IPS DF 6.9 (cell line): ENCODE measurements at regions not wholly inside any gene's neighbourhood (a gene's known extent, or its start where the extent isn't known, plus 50 kb on each side); places are given as distances from the start of the nearest gene placed in this dataset.

Experiments
- DNase-seq: peaks from one replicate; pipeline ENCODE4 v3.0.0-alpha.2; 2013; ENCODE audit warnings: low read depth, low spot score
- H3K27ac ChIP-seq: one replicate; pipeline ENCODE4 v1.5.1; 2013; ENCODE audit warnings: low read length, control low read depth
- H3K27me3 ChIP-seq: 2 replicates; pipeline ENCODE4 v1.6.1; 2013; ENCODE audit warnings: mild to moderate bottlenecking, low read length; ENCODE audit not compliant: control insufficient read depth, insufficient read depth
- H3K36me3 ChIP-seq: 2 replicates; pipeline ENCODE4 v1.6.1; 2013; ENCODE audit warnings: low read length; ENCODE audit not compliant: control insufficient read depth, insufficient read depth
- H3K4me1 ChIP-seq: 2 replicates; pipeline ENCODE4 v1.6.1; 2013; ENCODE audit warnings: low read length; ENCODE audit not compliant: control insufficient read depth, insufficient read depth
- H3K4me3 ChIP-seq: 2 replicates; pipeline ENCODE4 v1.5.1; 2013; ENCODE audit warnings: mild to moderate bottlenecking, low read length
- H3K9me3 ChIP-seq: 2 replicates; pipeline ENCODE4 v1.6.1; 2013; ENCODE audit warnings: low read length, inconsistent platforms; ENCODE audit not compliant: control insufficient read depth, insufficient read depth
- WGBS: extraction: QIAGEN DNeasy Blood & Tissue Kit; methylation state at CpG from one replicate; pipeline ENCODE4 v1.1.7; 2013; ENCODE audit warnings: mixed read lengths, missing lambda C conversion rate; ENCODE audit not compliant: insufficient read length, insufficient coverage; 5-methylcytosine and 5-hydroxymethylcytosine counted together

DNA sequence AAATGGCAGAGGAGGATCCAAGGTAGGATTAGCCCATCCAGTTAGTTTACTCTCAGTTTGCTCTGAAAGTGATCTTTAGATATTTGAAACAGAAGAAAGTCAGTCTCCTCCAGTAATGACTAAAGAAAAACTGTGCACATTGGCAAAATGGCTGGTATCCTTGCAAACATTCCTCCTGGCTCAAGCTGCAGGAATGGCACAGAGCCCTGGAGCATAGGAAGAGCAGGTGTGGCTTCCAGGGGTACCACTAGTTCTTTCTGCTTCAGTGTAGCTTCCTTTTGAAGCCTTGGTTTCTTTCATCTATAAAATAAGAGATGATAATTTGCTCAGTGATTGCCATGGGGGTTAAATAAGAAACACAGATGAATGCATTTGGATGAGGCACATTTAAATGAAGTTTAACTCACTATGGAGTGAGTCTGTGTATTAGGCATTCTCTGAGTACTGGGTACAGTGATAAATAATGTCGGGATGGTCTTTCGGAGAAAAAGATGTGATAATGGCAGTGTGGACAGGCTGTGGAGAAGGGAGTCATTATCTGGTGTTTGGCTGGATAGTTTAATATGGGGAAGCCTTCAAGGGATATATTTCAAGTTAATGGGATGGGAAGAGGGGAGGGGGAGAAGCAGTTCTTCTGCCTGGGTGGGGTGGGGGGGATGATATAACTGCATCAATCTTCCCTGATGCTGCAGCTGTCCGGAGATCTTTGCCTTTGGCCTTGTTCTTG lies 217.3 kb upstream of the KLF4 start:
- H3K27me3 ChIP-seq = no peaks in the 10 kb centered on the region
- no peak for DNase-seq
- no CpG with 5 or more reads among the region's 3 CpGs for WGBS
- H3K27ac ChIP-seq = no peak overlapping the region
- H3K4me3 ChIP-seq = no peak overlapping the region
- H3K9me3 ChIP-seq = no peaks in the 10 kb centered on the region
- H3K4me1 ChIP-seq = no peaks in the 10 kb centered on the region
- H3K36me3 ChIP-seq = no peaks in the 10 kb centered on the region

DNA sequence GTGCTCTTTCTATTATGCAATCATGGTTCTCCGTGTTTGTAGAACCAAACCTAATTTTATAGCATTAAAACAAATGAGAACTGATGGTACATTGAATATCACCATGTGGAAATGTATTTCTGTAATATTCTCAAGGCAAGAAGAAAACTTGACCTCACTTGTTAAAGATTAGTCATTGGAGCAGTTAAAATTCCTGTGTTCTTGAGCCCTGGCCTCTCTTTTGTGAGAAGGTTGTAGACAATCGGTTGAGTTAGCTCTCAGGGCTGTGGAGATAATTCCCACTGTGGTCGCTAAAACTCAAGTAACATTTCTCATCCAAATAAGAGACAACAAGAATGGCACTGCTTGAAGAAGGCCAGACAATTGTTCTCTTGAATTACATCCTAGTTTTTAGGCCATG lies 216.0 kb upstream of the KLF4 start:
- Histone ChIP-seq H3K9me3 (no peaks in the 10 kb centered on the region), H3K4me1 (no peaks in the 10 kb centered on the region)
- no CpG with 5 or more reads among the region's 3 CpGs for WGBS

DNA sequence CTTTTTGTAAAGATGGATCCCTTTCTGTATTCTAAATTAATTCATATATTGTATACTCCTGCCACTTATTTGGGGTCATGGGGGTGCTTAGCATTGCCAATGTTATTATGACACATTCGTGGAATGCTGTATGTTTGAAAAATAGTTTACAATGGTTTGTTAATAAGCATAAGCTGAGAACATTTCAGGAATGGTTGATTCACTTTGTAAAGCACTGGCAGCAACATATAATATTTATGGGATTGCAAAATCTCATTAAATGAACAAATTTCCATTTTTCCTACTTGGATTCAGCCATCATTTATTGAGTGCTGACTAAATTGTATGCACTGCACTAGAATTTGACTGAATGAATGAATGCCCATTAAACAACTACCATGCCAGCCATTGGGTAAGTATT lies 215.2 kb upstream of the KLF4 start:
- Histone ChIP-seq H3K4me3 (no peak overlapping the region), H3K9me3 (no peaks in the 10 kb centered on the region), H3K36me3 (no peaks in the 10 kb centered on the region), H3K27ac (no peak overlapping the region), H3K27me3 (no peaks in the 10 kb centered on the region), H3K4me1 (no peaks in the 10 kb centered on the region)
- DNase-seq = no peak
- WGBS = no CpG with 5 or more reads among the region's 1 CpG

More for the DNA sequence above, 216.0 kb upstream of the KLF4 start:
- no peaks in the 10 kb centered on the region for H3K36me3 ChIP-seq
- no peak overlapping the region for H3K27ac ChIP-seq
- H3K4me3 ChIP-seq = no peak overlapping the region
- no peak for DNase-seq
- H3K27me3 ChIP-seq = no peaks in the 10 kb centered on the region

DNA sequence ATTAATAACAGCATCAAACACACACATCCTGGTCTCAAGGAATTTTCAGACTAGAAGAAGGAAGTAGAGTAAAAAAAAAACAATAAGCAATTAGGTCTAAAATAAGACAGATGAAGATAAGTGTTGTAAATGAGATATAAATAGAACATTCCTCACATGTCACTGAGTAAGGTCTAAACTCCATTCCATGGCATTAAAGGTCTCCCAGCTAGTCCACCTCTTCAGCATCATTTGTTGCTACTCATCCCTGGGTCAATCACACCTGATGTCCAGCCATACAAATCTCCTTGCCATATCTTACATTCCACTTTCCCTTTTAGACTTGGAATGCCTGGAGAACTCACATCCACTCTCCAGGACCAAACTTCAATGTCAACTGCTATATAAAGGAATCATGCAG lies 214.1 kb upstream of the KLF4 start:
- no peak for DNase-seq
- Histone ChIP-seq H3K4me3 (no peak overlapping the region), H3K27me3 (no peaks in the 10 kb centered on the region), H3K9me3 (no peaks in the 10 kb centered on the region), H3K4me1 (no peaks in the 10 kb centered on the region), H3K36me3 (no peaks in the 10 kb centered on the region), H3K27ac (no peak overlapping the region)

- WGBS = no CpG with 5 or more reads among the region's 5 CpGs
- Histone ChIP-seq H3K27me3 (no peaks in the 10 kb centered on the region), H3K36me3 (no peaks in the 10 kb centered on the region)
Measured at GRCh38 chr9:107700847-107701246, 211.3 kb upstream of the KLF4 start.

DNA sequence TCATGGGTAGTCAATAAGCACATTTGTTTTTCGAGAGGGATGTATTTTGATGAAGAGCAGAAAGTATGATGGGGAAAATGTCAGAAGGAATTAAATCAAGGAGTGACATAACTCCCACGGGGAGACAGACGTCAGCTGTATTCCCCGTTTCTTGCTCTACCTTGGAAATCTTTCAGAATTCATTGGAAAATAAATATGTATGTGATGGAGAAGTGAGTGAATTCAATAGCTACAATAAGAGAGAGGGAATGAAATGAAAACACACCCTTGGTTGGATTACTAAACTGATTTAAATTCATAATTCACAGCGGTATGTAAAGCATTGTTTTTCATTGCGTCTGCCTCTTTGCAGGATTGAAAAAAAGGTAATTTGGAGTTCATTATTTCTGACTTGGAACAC lies 209.7 kb upstream of the KLF4 start:
- Histone ChIP-seq H3K36me3 (no peaks in the 10 kb centered on the region), H3K27ac (no peak overlapping the region), H3K4me1 (no peaks in the 10 kb centered on the region), H3K9me3 (no peaks in the 10 kb centered on the region), H3K4me3 (no peak overlapping the region), H3K27me3 (no peaks in the 10 kb centered on the region)
- DNase-seq = no peak
- WGBS = no CpG with 5 or more reads among the region's 6 CpGs

More at GRCh38 chr9:107700847-107701246, 211.3 kb upstream of the KLF4 start:
- H3K9me3 ChIP-seq = no peaks in the 10 kb centered on the region
- H3K4me1 ChIP-seq = no peaks in the 10 kb centered on the region
- no peak overlapping the region for H3K4me3 ChIP-seq
- no peak for DNase-seq
- H3K27ac ChIP-seq = no peak overlapping the region

DNA sequence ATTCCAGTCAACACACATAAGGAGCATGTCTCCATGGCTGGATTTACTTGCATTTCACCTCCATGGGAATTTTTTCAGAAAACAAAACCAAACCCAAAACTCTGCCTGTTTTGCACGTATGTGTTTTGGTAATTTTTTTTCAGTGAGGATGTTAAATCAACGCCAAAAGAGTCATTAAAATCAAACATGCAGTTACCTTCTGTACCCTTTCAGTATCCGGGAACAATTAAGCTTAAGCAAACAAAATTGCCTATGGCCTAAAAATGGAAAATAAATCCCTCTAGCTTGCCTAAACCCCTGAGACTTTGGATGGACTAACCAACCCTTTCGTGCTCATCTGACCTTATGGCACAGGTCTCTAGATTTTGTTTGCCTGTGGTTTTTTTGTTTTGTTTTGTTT lies 209.2 kb upstream of the KLF4 start:
- DNase-seq = no peak
- no peaks in the 10 kb centered on the region for H3K27me3 ChIP-seq
- H3K36me3 ChIP-seq = no peaks in the 10 kb centered on the region
- no peaks in the 10 kb centered on the region for H3K9me3 ChIP-seq
- H3K27ac ChIP-seq = no peak overlapping the region
- H3K4me1 ChIP-seq = no peaks in the 10 kb centered on the region
- WGBS = no CpG with 5 or more reads among the region's 4 CpGs
- H3K4me3 ChIP-seq = no peak overlapping the region

GRCh38 chr9:107696302-107696701 lies 206.7 kb upstream of the KLF4 start:
- Histone ChIP-seq H3K9me3 (no peaks in the 10 kb centered on the region), H3K36me3 (no peaks in the 10 kb centered on the region), H3K27ac (no peak overlapping the region), H3K27me3 (no peaks in the 10 kb centered on the region), H3K4me1 (no peaks in the 10 kb centered on the region), H3K4me3 (no peak overlapping the region)
- DNase-seq = no peak
- WGBS = no CpG with 5 or more reads among the region's 5 CpGs

DNA sequence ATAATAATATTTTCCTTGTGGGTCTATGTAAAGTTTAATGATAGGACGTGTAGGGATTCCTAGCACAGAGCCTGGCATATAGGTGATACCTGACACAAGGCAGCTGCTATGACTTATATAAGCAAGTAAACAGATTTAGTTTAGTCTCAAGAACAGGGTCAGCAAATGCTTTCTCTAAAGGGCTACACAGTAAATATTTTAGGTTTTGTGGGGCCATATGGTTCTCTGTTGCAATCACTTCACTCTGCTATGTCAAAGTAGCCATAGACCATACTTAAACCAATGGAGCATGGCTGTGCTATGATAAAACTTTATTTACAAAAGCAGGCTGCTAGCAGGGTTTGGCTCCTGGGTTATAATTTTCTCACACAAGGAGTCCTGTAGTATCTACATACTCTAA lies 204.8 kb upstream of the KLF4 start:
- no CpG with 5 or more reads among the region's 1 CpG for WGBS
- Histone ChIP-seq H3K4me3 (no peak overlapping the region), H3K27me3 (no peaks in the 10 kb centered on the region), H3K4me1 (no peaks in the 10 kb centered on the region), H3K36me3 (no peaks in the 10 kb centered on the region), H3K9me3 (no peaks in the 10 kb centered on the region), H3K27ac (no peak overlapping the region)
- DNase-seq = no peak

DNA sequence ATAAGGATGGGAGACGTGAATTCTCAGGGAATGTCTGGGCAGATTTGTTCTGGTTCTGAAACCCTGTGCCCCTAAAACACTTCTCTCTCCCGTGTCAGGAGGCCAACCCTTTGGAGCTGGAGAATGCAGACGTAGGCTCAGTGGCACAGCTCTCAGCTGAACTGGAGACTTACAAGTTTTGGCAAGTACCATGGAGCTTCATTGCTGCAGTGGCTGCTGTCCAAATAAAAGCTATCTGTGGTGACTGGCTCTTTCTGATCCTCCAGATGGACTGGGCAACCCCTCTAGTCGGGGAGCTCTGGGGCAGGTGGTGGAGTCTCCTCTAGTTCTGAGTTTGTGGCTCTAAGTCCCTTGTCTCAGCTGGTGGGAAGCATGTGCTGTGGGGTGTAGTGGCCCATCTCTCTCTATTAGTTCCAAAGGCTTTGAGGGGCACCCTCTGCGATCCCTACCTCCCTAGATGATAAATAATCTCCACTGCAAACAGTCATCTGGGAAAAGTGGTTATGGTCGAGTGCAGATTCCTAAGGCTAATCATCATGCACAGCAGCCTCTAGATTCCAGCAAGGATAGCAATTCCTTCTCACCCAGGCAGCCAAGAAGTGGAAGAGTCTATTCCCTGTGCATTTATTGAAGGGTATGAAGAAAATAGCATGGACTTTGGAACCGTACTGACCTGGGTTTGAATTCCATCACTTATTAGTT lies 204.2 kb upstream of the KLF4 start:
- H3K4me1 ChIP-seq = no peaks in the 10 kb centered on the region
- H3K4me3 ChIP-seq = no peak overlapping the region
- WGBS = no CpG with 5 or more reads among the region's 7 CpGs
- no peaks in the 10 kb centered on the region for H3K36me3 ChIP-seq
- H3K9me3 ChIP-seq = no peaks in the 10 kb centered on the region
- DNase-seq = no peak
- no peak overlapping the region for H3K27ac ChIP-seq
- no peaks in the 10 kb centered on the region for H3K27me3 ChIP-seq

DNA sequence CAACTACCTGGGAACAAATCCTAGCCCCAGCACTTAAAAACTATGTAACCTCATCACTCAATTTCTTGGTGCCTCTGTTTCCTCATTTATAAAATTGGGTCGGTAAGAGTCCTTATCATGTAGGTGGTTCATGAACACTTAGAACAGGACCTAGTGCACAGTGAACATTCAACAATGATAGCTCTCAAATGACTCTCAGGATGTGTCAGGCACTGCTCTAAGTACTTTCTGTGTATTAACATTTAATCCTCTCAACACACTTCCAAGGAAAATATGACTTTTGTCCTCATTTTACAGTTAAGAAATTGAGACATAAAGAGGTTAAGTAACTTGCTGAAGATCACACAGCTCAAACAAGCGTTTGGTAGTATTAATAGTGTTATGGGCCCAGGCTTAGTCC lies 202.1 kb upstream of the KLF4 start:
- Histone ChIP-seq H3K36me3 (no peaks in the 10 kb centered on the region), H3K27me3 (no peaks in the 10 kb centered on the region), H3K4me3 (no peak overlapping the region), H3K4me1 (no peaks in the 10 kb centered on the region), H3K27ac (no peak overlapping the region), H3K9me3 (no peaks in the 10 kb centered on the region)
- no peak for DNase-seq
- WGBS = no CpG with 5 or more reads among the region's 2 CpGs
